Renal cortical epithelial cell (primary cell): ENCODE measurements at regions not wholly inside any gene's neighbourhood (a gene's known extent, or its start where the extent isn't known, plus 50 kb on each side); places are given as distances from the start of the nearest gene placed in this dataset.

Experiments used
- DNase-seq: peaks from one replicate; pipeline ENCODE4 v3.0.0-alpha.2; 2011; ENCODE audit warnings: low read depth

DNA sequence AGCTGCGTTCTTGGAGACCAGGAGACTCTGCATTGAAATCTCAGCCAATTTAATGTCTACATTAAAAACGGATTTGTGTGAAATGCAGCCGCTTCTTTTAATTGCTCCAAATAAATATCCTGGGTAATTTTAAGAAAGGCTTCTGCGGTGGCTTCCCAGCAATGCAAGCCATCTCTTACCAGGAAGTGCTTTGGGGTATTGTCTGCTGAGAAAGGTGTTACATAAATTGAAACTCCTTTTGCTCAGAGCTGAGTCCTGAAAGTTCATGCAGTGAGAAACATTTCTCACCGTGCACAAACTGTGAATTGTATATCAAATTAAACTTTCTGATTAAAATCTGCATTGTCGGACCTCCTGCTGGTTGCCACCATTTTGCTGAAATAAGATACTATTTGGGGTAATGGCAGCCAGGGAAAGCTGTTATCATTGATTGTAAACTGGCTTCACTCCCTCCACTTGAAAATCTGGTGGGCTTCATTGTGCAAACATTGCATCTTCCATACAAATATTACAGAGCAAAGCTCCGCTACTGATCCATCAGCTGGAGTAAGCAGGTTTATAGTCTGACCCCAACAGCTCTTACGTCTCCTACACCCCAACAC, 59.5 kb downstream of the ZIC5 start:
- no peak for DNase-seq

DNA sequence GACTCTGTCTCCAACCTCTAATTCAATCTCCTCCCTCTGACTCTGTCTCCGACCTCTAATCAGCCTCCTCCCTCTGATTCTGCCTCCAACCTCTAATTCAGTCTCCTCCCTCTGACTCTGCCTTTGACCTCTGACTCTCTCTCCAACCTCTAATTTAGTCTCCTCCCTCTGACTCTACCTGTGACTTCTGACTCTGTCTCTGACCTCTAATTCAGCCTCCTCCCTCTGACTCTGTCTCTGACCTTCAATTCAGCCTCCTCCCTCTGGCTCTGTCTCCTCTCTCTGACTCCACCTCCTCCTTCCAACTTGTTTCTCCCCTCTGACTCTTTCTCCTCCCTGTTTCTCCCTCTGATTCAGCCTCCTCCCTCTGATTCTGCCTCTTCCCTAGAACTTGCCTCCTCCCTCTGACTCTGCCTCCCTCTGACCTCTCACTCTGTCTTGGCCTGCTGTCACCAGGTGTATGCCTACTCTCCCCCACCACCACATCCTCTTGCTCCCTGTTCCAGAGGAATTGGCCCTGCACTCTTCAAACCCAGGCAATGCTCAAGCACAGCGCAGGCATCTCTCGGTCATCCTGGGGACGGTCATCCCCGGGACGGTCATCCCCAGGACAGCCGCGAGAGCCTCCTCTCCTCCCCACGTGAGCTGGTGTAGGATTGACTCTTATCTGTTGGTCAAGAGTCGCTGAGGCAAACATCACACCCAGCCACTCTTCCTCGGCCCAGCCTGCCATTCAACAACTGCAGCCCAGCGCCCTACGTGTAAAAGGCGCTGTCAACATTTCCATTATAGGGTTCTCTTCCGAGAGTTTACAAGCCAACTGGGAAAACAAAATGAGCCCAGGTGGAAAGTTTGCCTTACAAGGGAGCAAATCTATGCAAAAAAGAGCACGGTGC, 60.2 kb downstream of the ZIC5 start:
- no peak for DNase-seq

DNA sequence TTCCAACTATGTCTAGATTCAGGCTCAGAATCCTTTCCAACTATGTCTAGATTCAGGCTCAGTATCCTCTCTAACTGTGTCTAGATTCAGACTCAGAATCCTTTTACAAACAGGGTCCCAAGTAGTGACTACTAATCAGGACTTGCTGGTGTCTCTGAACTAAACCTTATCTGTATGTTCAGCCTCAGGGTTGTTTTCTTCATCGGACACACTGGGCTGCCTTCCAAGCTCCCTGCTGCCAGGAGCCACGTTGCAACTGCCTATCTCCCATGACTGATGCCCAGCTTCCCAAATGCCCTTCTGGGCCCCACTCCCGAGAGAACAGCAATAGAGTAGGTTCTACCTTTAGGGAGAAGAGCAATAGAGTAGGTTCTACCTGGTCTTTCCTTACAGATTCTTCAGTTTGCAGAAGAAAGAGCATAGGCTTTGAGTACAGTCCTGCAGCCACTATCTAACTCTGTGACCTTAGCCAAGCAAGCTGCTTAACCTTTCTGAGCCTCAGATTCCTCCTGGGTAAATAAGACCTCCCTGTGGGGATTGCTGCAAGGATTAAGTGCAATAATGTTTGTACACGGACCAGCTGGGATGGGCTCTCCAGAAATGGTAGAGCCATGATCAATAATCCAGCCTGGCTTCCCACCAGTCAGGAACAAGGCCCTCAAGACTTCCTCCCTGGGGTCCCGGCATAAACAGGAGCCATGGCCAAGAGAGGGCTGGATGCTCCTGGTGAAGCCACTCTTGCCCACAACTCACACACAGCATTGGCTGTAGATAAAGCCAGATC, 61.5 kb downstream of the ZIC5 start:
- no peak for DNase-seq

DNA sequence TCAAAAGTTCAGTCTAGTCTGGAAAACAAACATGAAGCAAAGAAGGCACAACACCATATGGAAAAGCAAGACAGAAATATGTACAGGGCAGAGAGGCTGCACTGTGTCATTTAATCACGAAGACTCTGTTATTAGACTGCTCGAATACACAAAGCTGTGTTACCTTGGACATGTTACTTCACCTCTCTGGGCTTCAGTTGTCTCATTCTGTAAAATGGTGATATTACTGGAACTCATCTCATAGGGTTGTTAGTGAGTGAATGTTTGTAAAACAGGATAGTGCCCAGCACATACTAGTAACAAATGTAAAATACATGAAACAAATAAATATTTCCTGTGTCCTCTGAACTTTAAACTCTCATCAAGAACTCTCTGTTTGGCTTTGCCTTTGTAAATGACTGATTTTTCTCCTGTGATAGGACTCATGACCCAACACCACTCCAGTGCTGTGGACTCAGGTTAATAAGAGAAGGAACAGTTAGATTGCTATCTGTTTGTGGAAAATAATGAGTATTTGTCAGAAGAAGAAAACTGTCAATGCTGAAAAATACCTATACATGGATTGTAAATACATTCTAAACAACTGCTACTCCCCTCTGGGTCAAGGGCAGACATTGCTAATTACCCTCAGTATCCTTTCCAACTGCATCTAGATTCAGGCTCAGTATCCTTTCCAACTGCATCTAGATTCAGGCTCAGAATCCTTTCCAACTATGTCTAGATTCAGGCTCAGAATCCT, 62.3 kb downstream of the ZIC5 start:
- no peak for DNase-seq

GRCh38 chr13:99908140-99908803, 63.3 kb downstream of the ZIC5 start:
- no peak for DNase-seq

DNA sequence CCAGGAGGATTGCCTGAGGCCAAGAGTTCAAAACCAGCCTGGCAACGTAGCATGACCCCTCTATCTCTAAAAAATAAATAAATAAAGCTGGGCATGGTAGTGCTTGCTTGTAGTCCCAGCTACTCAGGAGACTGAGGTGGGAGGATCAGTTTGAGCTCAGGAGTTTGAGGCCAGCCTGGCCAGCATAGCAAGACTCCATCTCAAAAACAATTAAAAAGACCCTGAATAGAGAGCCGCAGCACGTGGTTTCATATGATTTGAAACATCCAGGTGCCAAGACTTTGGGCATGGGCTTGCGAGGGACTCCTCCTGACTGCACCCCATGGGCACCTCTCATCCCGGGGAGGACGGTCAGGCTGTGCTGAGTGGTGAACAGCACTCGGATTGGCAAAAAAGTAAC, 63.9 kb downstream of the ZIC5 start:
- DNase-seq = no peak

- DNase-seq = no peak
Observed at GRCh38 chr13:99907038-99907437, 64.5 kb downstream of the ZIC5 start.

GRCh38 chr13:99905814-99906213, 65.8 kb downstream of the ZIC5 start:
- no peak for DNase-seq

DNA sequence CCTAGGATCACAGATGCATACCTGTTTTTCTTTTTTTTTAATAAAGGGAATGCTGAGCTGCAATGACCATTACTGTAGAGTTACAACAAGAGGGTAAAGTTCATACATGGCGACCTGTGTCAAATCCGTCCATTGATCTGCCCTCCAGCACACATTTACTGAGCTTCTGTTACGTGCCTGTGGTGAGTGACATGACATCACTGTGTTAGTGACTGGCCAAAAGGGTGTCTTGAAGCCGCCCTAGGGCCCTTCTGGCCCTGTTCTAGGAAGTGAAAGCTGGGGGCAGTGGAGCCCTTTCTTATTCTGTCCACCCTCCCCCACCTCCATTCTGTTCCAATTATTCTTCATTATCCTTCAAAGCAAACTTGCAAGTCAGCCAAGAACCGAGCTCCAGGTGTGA, 66.3 kb downstream of the ZIC5 start:
- DNase-seq = no peak

GRCh38 chr13:99903140-99903539, 68.4 kb downstream of the ZIC5 start:
- DNase-seq = no peak

DNA sequence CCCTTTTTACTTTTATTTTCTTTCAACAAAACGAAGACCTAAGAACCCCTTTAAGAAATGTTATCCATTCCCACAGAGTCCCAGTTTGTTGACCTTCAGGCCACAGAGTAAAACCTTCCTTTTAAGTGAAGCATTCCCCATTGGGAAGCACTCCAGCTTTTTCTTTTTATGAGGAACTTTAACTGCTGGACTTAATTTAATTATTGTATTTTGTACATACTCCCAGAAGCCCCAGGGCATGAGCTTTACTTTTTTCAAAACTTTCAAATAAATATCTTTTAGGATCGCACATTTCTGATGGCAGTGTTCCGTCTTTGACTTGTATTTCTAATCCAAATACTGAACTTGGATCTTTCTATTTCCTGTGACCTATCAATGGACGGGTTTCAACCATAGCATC, 68.9 kb downstream of the ZIC5 start:
- no peak for DNase-seq

- no peak for DNase-seq
Observed at GRCh38 chr13:99900960-99901359, 70.6 kb downstream of the ZIC5 start.

GRCh38 chr13:99898421-99898820, 73.1 kb downstream of the ZIC5 start:
- no peak for DNase-seq

DNA sequence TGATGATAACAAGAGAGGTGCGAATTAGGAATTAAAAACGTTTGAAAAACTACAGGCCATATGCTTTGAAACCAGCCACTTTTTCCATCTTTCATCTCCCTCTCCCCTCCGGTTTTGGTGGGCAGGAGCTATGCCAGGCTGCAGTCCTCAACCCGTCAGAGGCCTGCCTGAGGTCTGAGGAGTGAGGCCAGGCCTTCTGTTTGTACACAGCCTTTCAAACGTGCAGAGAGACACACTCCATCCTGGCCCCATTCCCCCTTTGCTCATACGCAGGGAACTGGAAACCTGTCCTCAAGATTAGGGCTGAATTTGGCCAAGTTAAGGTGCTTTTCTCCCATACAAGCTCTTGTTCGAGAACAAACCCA, 74.5 kb downstream of the ZIC5 start:
- DNase-seq = no peak

DNA sequence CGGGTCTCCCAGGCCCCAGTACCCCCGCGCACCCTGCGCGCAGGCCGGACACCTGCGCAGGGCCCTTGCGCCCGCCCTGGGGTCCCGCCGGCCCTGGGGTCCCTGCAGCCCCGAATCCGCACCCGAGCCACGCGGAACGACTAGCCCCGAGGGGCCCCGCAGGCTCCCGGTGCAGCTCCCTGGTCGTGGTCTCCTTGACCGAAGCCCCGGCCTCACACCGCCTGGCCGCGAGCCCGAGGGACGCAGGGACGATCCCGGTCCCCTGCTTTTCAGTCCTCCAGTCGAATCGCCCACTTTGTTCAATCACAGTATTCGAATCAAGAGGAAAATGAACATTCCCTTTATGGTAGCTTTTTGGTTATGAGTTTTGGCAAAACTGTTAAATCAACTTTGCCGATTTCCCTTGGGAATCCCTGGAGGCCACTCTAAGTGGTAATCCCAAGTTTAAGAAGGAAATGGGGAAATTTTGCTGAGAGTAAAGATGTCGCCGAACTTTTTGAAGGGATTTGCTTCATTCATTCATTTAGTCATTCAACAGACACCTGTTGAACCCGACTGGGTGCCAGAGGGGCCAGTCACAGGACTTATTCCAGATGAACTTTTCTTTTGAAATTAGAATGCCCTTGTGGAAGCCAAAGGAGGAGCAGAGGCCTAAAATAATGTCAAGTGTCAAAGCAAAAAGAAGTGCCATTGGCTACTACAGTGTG, 75.0 kb downstream of the ZIC5 start:
- no peak for DNase-seq

- DNase-seq = no peak
Observed at GRCh38 chr13:99895444-99896368, 75.9 kb downstream of the ZIC5 start.

GRCh38 chr13:99894840-99895443, 76.6 kb downstream of the ZIC5 start:
- DNase-seq = no peak

DNA sequence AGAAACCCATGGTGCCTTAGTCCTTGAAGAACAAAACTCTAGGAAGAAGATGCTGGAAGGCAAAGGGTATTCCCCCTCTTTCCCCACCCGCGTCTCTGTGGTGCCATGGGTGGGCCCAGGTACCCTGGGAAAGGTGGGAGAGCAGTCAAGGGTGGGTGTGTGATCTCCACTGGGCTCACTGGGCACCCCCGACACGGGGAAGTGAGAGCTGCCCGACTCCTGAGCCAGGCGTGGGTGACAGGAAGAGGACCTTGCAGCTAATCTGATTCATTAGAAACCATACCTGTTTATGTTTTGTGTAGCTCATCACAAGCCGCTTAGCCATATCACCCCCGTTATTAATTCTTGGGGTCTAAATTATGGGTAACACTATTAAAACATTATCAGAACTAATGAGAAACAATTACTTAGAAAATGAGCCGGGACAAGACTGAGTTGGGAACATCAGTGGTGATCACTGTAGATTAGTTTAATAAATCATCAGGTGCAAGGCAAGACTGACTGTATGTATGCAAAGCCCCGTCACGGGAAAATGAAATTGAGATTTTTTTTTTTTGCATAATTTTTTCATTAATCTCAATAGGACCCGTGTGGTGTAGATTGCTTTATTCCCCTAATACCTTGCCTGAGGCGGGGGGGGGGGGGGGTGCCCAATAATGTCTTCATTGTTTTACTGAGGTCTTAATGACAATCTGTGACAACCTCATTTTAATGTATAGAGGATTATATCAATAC, 77.3 kb downstream of the ZIC5 start:
- no peak for DNase-seq

DNA sequence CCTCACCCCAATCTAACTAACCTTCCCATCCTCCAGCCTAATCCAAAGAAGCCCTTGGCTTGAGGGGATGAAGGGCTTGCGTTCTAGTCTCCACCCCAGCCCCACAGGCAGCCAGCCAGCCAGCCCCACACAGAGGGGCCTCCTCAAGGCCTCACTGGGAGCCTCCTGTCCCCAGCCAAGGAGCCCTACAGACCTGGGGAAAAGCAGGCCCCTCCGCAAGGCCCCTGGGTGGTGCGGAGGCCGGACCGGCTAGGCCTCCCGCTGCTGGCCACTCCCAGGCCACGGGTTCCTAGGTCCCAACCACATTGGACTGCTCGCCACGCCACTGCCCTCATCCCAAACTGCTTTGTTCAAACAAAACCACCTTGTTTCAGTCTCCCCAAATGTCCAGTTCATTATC, 78.0 kb downstream of the ZIC5 start:
- no peak for DNase-seq
